Spinal cord (tissue), 9 donors: ENCODE measurements at regions not wholly inside any gene's neighbourhood (a gene's known extent, or its start where the extent isn't known, plus 50 kb on each side); places are given as distances from the start of the nearest gene placed in this dataset.
"Not testable (repeated sequence)": the region's sequence is repeated elsewhere in the genome, so short reads cannot be mapped to it uniquely, and the experiment has no call there.

Experiments
- DNase-seq, 6 donors: peaks; one replicate each; pipeline versions ENCODE4 v3.0.0 to v3.0.0-alpha.2; 2013 to 2015; ENCODE audit warnings: low spot score in 6 of 6, low read depth in 4 of 6
- H3K27ac ChIP-seq: one replicate; pipeline ENCODE4 v1.5.1; 2013; ENCODE audit warnings: low read depth, low read length, control low read depth
- H3K27me3 ChIP-seq: one replicate; pipeline ENCODE4 v1.6.1; 2013; ENCODE audit warnings: low read length; ENCODE audit not compliant: control insufficient read depth, insufficient read depth
- H3K36me3 ChIP-seq: one replicate; pipeline ENCODE4 v1.6.1; 2013; ENCODE audit warnings: low read length; ENCODE audit not compliant: control insufficient read depth, insufficient read depth
- H3K4me1 ChIP-seq: one replicate; pipeline ENCODE4 v1.6.1; 2013; ENCODE audit warnings: low read length; ENCODE audit not compliant: control insufficient read depth, insufficient read depth
- H3K4me3 ChIP-seq: one replicate; pipeline ENCODE4 v1.5.1; 2013; ENCODE audit warnings: low read depth, low read length, control low read depth
- H3K9me3 ChIP-seq: one replicate; pipeline ENCODE4 v1.6.1; 2013; ENCODE audit warnings: low read length; ENCODE audit not compliant: control insufficient read depth, insufficient read depth
- WGBS: methylation state at CpG from one replicate; pipeline ENCODE4 v1.1.5; 2013; ENCODE audit warnings: missing lambda C conversion rate; ENCODE audit not compliant: insufficient coverage; 5-methylcytosine and 5-hydroxymethylcytosine counted together
- donor health status: healthy.

- not testable (repeated sequence) for H3K9me3 ChIP-seq, H3K27me3 ChIP-seq
- no CpG with 5 or more reads among the region's 4 CpGs for whole genome bisulfite sequencing
Observed at GRCh38 chr11:3493152-3493551, 114.2 kb upstream of the ZNF195 start.

GRCh38 chr11:3488003-3488402 is 109.1 kb upstream of the ZNF195 start:
- not testable (repeated sequence) for H3K27ac ChIP-seq, H3K4me1 ChIP-seq, H3K36me3 ChIP-seq, H3K27me3 ChIP-seq, H3K9me3 ChIP-seq, DNase-seq, H3K4me3 ChIP-seq
- no CpG with 5 or more reads among the region's 2 CpGs for WGBS

More at GRCh38 chr11:3493152-3493551, 114.2 kb upstream of the ZNF195 start:
- H3K36me3 ChIP-seq, H3K4me1 ChIP-seq, DNase-seq, H3K27ac ChIP-seq, H3K4me3 ChIP-seq: not testable (repeated sequence)

GRCh38 chr11:3485737-3486136 is 106.8 kb upstream of the ZNF195 start:
- H3K9me3 ChIP-seq, H3K27me3 ChIP-seq, H3K27ac ChIP-seq, H3K4me1 ChIP-seq, DNase-seq, H3K4me3 ChIP-seq, H3K36me3 ChIP-seq: not testable (repeated sequence)
- 62% methylated on average over 4 of the region's 10 CpGs for WGBS

GRCh38 chr11:3476937-3477885 is 98.3 kb upstream of the ZNF195 start:
- WGBS: 48% methylated on average over 5 of the region's 20 CpGs
- H3K27me3 ChIP-seq, H3K36me3 ChIP-seq, H3K4me3 ChIP-seq, H3K9me3 ChIP-seq, H3K4me1 ChIP-seq, H3K27ac ChIP-seq: not testable (repeated sequence)
- DNase-seq: peak in 1 of 6 donors; percentile 2

GRCh38 chr11:3476084-3476936 is 97.4 kb upstream of the ZNF195 start:
- H3K36me3 ChIP-seq, H3K27me3 ChIP-seq, H3K4me3 ChIP-seq, H3K27ac ChIP-seq, H3K4me1 ChIP-seq, H3K9me3 ChIP-seq, DNase-seq: not testable (repeated sequence)
- WGBS: 88% methylated on average over 8 of the region's 27 CpGs

GRCh38 chr11:3468963-3469362 is 90.0 kb upstream of the ZNF195 start:
- WGBS: 71% methylated on average over 1 of the region's 8 CpGs
- not testable (repeated sequence) for H3K36me3 ChIP-seq, H3K27me3 ChIP-seq, DNase-seq, H3K4me3 ChIP-seq, H3K27ac ChIP-seq, H3K9me3 ChIP-seq, H3K4me1 ChIP-seq

GRCh38 chr11:3467599-3467998 is 88.7 kb upstream of the ZNF195 start:
- H3K4me3 ChIP-seq, H3K9me3 ChIP-seq, H3K36me3 ChIP-seq, H3K4me1 ChIP-seq, H3K27ac ChIP-seq, H3K27me3 ChIP-seq, DNase-seq: not testable (repeated sequence)
- WGBS: 100% methylated on average over 1 of the region's 5 CpGs

- not testable (repeated sequence) for H3K4me3 ChIP-seq, H3K36me3 ChIP-seq, H3K4me1 ChIP-seq, H3K27me3 ChIP-seq, DNase-seq, H3K9me3 ChIP-seq, H3K27ac ChIP-seq
- 84% methylated on average over 6 of the region's 10 CpGs for WGBS
Observed at GRCh38 chr11:3455666-3456065, 76.7 kb upstream of the ZNF195 start.

- WGBS: 0% methylated on average over 4 of the region's 16 CpGs
- not testable (repeated sequence) for H3K27me3 ChIP-seq, H3K4me3 ChIP-seq, H3K27ac ChIP-seq, H3K36me3 ChIP-seq, H3K9me3 ChIP-seq, H3K4me1 ChIP-seq
- DNase-seq: peak; percentile 19 to 87 (median 32)
Observed at GRCh38 chr11:3454844-3455243, 75.9 kb upstream of the ZNF195 start.
